ENCODE measurements at regions not wholly inside any gene's neighbourhood (a gene's known extent, or its start where the extent isn't known, plus 50 kb on each side); places are given as distances from the start of the nearest gene placed in this dataset.

DNA sequence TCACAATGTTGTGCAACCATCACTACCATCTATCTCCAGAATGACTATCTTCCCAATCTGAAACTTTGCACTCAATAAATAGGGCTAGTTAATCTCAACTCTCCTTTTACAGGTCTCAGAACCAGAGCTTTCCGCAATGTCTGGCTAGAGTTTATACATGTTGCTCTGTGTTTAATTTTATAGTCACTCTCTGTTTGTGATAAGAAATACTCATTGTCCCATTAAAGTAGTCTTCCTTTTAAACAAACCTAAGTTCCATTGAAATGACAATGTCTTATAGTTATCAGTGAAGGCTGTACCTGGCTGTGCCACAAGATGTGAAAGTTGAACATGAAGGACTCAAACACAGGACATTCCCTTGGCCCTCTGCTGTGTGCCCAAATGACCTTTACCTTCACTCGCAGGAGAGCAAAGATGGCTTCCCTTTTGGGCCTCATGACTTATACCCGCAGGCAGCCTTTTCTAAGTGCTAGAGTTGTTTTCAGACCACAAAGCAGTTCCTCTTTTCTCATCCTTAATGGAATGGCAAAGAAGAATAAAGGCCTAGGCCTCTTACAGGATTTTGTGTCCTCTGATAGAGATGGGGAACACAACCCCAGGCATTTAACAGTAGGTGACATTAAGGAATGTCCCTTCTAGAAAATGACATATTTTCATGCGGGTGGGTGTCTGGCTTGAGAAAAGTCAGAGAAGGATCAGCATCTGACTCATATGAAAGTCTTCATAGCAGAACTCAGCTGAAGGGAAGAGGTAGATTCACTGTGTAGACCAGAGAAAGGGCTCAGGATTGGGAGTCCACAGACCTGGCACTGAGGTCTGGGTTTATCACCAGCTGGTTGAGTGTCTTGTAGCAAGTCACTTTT is 69.6 kb upstream of the ATP10B start:
- Histone ChIP-seq H3K4me1 (ENCODE audit: control insufficient read depth in 1 of 2, insufficient read depth in 2 of 2, low read depth in 1 of 2, low read length in 1 of 2) (no peaks in the 10 kb centered on the region), H4K20me1 (ENCODE audit: insufficient read depth) (no peaks in the 10 kb centered on the region), H3K9me2 (no peaks in the 10 kb centered on the region), H3K4me3 (ENCODE audit: low read depth in 2 of 2, low read length in 1 of 2) (no peak overlapping the region), H3K27me3 (ENCODE audit: insufficient read depth) (no peaks in the 10 kb centered on the region), H3K27ac (ENCODE audit: low read depth in 2 of 2, low read length in 1 of 2) (no peak overlapping the region), H3K9ac (no peak overlapping the region), H3F3A (replicated peaks; ENCODE audit: insufficient read depth) (no peaks in the 10 kb centered on the region), H3K79me2 (ENCODE audit: insufficient read depth) (no peaks in the 10 kb centered on the region), H3K36me3 (replicated peaks in 1 of 2; ENCODE audit: control insufficient read depth in 1 of 2, insufficient read depth in 2 of 2, low read length in 1 of 2) (no peaks in the 10 kb centered on the region), H2AFZ (ENCODE audit: low read depth) (no peak overlapping the region), H3K9me3 (no peaks in the 10 kb centered on the region), H3K4me2 (no peak overlapping the region)
- ChIA-PET POLR2A (no interaction called here), CTCF (no interaction called here)
- WGBS (ENCODE audit: low lambda C conversion rate) = 32% methylated on average over 4 of the region's 4 CpGs
- no peak for DNase-seq
- TF ChIP-seq, protein P1, sequence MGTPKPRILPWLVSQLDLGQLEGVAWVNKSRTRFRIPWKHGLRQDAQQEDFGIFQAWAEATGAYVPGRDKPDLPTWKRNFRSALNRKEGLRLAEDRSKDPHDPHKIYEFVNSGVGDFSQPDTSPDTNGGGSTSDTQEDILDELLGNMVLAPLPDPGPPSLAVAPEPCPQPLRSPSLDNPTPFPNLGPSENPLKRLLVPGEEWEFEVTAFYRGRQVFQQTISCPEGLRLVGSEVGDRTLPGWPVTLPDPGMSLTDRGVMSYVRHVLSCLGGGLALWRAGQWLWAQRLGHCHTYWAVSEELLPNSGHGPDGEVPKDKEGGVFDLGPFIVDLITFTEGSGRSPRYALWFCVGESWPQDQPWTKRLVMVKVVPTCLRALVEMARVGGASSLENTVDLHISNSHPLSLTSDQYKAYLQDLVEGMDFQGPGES (IDR thresholded peaks at IDR 0.05; ENCODE audit: low read depth, low read length) = no peak
- TF ChIP-seq NRF1 (IDR thresholded peaks at IDR 0.05; ENCODE audit: low read depth, low read length) (no peak), JUND (IDR thresholded peaks at IDR 0.05) (no peak), MEF2A (IDR thresholded peaks at IDR 0.05; ENCODE audit: borderline replicate concordance, low read depth) (no peak), YY1 (IDR thresholded peaks at IDR 0.05; ENCODE audit: low read depth) (no peak), TAF1 (IDR thresholded peaks at IDR 0.05; ENCODE audit: borderline replicate concordance, low read depth, low read length) (no peak), EZH2phosphoT487 (IDR thresholded peaks at IDR 0.05; ENCODE audit: borderline replicate concordance, low read depth) (no peak)
- TF ChIP-seq, protein P2, sequence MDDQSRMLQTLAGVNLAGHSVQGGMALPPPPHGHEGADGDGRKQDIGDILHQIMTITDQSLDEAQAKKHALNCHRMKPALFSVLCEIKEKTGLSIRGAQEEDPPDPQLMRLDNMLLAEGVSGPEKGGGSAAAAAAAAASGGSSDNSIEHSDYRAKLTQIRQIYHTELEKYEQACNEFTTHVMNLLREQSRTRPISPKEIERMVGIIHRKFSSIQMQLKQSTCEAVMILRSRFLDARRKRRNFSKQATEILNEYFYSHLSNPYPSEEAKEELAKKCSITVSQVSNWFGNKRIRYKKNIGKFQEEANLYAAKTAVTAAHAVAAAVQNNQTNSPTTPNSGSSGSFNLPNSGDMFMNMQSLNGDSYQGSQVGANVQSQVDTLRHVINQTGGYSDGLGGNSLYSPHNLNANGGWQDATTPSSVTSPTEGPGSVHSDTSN (IDR thresholded peaks at IDR 0.05) = no peak

DNA sequence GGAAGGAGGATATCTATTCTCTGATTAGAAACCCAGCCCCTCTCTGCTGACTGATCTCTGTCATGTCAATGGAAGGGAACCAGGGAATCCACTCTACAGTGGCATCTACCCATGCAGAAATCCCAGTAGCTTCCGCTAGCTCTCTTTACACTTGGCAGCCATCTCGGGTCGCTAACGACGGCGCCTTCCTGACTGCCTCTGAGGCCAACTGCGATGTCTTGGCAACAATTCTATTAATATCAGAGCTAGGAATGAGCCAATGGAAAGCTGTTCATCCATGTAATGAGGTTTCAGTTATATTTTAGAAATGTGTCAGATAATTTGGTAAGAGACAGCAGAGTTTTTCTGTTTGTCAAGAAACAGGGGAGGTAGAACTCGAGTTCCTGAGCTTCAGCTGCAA is 67.6 kb upstream of the ATP10B start:
- H3K27me3 ChIP-seq (ENCODE audit: insufficient read depth) = no peaks in the 10 kb centered on the region
- TF ChIP-seq, protein P3, sequence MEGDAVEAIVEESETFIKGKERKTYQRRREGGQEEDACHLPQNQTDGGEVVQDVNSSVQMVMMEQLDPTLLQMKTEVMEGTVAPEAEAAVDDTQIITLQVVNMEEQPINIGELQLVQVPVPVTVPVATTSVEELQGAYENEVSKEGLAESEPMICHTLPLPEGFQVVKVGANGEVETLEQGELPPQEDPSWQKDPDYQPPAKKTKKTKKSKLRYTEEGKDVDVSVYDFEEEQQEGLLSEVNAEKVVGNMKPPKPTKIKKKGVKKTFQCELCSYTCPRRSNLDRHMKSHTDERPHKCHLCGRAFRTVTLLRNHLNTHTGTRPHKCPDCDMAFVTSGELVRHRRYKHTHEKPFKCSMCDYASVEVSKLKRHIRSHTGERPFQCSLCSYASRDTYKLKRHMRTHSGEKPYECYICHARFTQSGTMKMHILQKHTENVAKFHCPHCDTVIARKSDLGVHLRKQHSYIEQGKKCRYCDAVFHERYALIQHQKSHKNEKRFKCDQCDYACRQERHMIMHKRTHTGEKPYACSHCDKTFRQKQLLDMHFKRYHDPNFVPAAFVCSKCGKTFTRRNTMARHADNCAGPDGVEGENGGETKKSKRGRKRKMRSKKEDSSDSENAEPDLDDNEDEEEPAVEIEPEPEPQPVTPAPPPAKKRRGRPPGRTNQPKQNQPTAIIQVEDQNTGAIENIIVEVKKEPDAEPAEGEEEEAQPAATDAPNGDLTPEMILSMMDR (IDR thresholded peaks at IDR 0.05) = no peak
- TF ChIP-seq CHD2 (IDR thresholded peaks at IDR 0.05; ENCODE audit: low read length, partially characterized antibody) = no peak
- TF ChIP-seq EP300 (IDR thresholded peaks at IDR 0.05; ENCODE audit: borderline replicate concordance in 1 of 2, low read depth in 1 of 2, low read length in 1 of 2) = no peak
- TF ChIP-seq, protein P1 (IDR thresholded peaks at IDR 0.05; ENCODE audit: low read depth, low read length) = no peak
- TF ChIP-seq SIN3A (IDR thresholded peaks at IDR 0.05; ENCODE audit: borderline replicate concordance, low read depth, low read length) = no peak
- TF ChIP-seq, protein P4, sequence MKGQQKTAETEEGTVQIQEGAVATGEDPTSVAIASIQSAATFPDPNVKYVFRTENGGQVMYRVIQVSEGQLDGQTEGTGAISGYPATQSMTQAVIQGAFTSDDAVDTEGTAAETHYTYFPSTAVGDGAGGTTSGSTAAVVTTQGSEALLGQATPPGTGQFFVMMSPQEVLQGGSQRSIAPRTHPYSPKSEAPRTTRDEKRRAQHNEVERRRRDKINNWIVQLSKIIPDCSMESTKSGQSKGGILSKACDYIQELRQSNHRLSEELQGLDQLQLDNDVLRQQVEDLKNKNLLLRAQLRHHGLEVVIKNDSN (IDR thresholded peaks at IDR 0.05; ENCODE audit: borderline replicate concordance, low read depth) = no peak
- TF ChIP-seq RFX5 (IDR thresholded peaks at IDR 0.05; ENCODE audit: low read length) = no peak
- TF ChIP-seq GATA2 (CRISPR knock-in tag; IDR thresholded peaks at IDR 0.05) = no peak
- no peak for TF ChIP-seq MXI1 (IDR thresholded peaks at IDR 0.05; ENCODE audit: low read depth, low read length)
- no peak for TF ChIP-seq MEF2A (IDR thresholded peaks at IDR 0.05; ENCODE audit: borderline replicate concordance, low read depth)
- TF ChIP-seq YY1 (IDR thresholded peaks at IDR 0.05; ENCODE audit: low read depth) = no peak
- no peak for TF ChIP-seq JUND (IDR thresholded peaks at IDR 0.05)
- TF ChIP-seq POLR2AphosphoS5 (IDR thresholded peaks at IDR 0.05; ENCODE audit: low read depth, low read length) = no peak
- TF ChIP-seq TEAD4 (IDR thresholded peaks at IDR 0.05; ENCODE audit: borderline replicate concordance, insufficient read depth) = no peak

More for the DNA sequence above, 67.6 kb upstream of the ATP10B start:
- no peaks in the 10 kb centered on the region for H3F3A ChIP-seq (replicated peaks; ENCODE audit: insufficient read depth)
- no peak overlapping the region for H3K4me2 ChIP-seq
- no peak for DNase-seq
- H3K4me3 ChIP-seq (ENCODE audit: low read depth in 2 of 2, low read length in 1 of 2) = no peak overlapping the region
- H3K9me2 ChIP-seq = no peaks in the 10 kb centered on the region
- H2AFZ ChIP-seq (ENCODE audit: low read depth) = no peak overlapping the region
- WGBS (ENCODE audit: low lambda C conversion rate) = 47% methylated on average over 8 of the region's 8 CpGs
- H3K4me1 ChIP-seq (ENCODE audit: control insufficient read depth in 1 of 2, insufficient read depth in 2 of 2, low read depth in 1 of 2, low read length in 1 of 2) = no peaks in the 10 kb centered on the region
- no peaks in the 10 kb centered on the region for H3K9me3 ChIP-seq
- no peak overlapping the region for H3K9ac ChIP-seq
- POLR2A ChIA-PET = no interaction called here
- H3K79me2 ChIP-seq (ENCODE audit: insufficient read depth) = no peaks in the 10 kb centered on the region
- H3K36me3 ChIP-seq (replicated peaks in 1 of 2; ENCODE audit: control insufficient read depth in 1 of 2, insufficient read depth in 2 of 2, low read length in 1 of 2) = no peaks in the 10 kb centered on the region
- no peak overlapping the region for H3K27ac ChIP-seq (ENCODE audit: low read depth in 2 of 2, low read length in 1 of 2)
- CTCF ChIA-PET = no interaction called here
- H4K20me1 ChIP-seq (ENCODE audit: insufficient read depth) = no peaks in the 10 kb centered on the region

All from SK-N-SH (cell line).